ENCODE measurements at regions not wholly inside any gene's neighbourhood (a gene's known extent, or its start where the extent isn't known, plus 50 kb on each side); places are given as distances from the start of the nearest gene placed in this dataset.
A peak's percentile ranks its signal among the peaks of the same experiment; 100 is the strongest.
"Not testable (repeated sequence)": the region's sequence is repeated elsewhere in the genome, so short reads cannot be mapped to it uniquely, and the experiment has no call there.

DNA sequence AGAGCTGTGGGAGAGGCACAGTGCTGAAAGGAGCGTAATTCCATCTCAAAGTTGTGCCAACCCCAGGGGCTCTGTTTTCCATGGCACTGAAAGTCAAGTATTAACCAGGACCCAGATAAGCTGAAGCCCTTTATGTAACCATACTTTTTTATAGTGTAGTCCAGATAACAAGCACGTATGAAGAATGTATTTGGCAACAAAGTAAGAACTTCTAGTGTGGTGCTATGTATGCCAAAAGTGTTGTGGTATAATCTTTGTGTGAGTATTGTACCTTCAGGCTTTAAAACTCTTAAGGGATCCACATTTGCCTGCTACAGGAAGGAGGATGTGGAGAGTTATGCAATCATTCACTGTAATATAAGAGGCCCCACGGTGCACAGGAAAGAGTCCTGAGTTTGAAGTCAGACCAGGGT, 129.4 kb downstream of the IBTK start:
- Histone ChIP-seq H3K9me3 (ENCODE audit: control insufficient read depth in 2 of 2, insufficient read depth in 1 of 2, low read depth in 1 of 2, low read length in 1 of 2) (no peaks in the 10 kb centered on the region), H3K27ac (ENCODE audit: low read depth in 2 of 2, low read length in 1 of 2) (no peak overlapping the region), H3K27me3 (ENCODE audit: control insufficient read depth in 1 of 2, insufficient read depth in 2 of 2, low read length in 2 of 2) (no peaks in the 10 kb centered on the region), H3K36me3 (ENCODE audit: control insufficient read depth in 2 of 2, insufficient read depth in 2 of 2, low read length in 1 of 2) (no peaks in the 10 kb centered on the region), H3K4me1 (ENCODE audit: control insufficient read depth in 2 of 2, insufficient read depth in 2 of 2, low read length in 1 of 2) (no peaks in the 10 kb centered on the region), H3K4me3 (ENCODE audit: low read depth in 1 of 2, low read length in 2 of 2) (no peak overlapping the region)
- 23 to 41% methylated on average over 3 of the region's 3 CpGs for WGBS, 2 donors

DNA sequence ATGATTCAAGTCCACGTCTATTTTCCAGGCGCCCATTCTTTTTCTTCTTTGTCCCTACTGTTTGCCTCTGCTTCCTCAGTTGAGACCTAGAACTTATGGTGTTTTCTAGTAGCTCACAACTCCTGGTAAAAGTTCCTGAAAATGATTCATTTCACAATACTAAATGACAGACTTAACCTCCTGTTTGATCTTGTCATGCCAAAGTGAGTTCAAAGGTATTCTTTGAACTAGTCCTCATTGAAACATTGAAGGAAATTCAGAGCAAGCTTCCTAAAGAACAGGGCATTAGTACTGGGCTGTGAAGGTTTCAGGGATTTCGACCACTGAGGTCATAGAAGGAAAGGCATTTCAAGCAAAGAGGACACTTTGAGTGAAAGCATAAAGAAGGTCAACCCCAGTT, 132.8 kb downstream of the IBTK start:
- Histone ChIP-seq H3K27me3 (ENCODE audit: control insufficient read depth in 1 of 2, insufficient read depth in 2 of 2, low read length in 2 of 2) (no peaks in the 10 kb centered on the region), H3K9me3 (ENCODE audit: control insufficient read depth in 2 of 2, insufficient read depth in 1 of 2, low read depth in 1 of 2, low read length in 1 of 2) (no peaks in the 10 kb centered on the region)
- 86 to 90% methylated on average over 3 of the region's 3 CpGs for WGBS, 2 donors

DNA sequence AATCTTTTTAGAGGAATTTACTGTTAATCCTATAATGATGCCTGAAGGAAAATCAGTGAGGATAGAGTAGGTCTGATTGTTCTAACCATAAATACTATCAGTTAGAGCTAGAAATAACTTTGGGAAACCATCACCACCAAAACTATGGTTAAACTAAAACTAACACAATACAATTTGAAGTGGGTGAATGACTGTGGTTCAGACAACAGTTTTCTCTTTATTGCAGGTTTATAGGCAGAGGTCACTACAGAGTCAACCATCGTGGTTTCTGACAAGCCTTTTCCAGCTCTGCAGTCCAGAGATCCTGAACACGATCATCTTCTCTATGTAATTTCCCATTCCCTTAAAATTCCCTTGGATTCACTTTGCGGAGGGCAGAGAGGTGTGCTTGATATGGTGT, 134.3 kb downstream of the IBTK start:
- Histone ChIP-seq H3K36me3 (ENCODE audit: control insufficient read depth in 2 of 2, insufficient read depth in 2 of 2, low read length in 1 of 2) (no peaks in the 10 kb centered on the region), H3K9me3 (ENCODE audit: control insufficient read depth in 2 of 2, insufficient read depth in 1 of 2, low read depth in 1 of 2, low read length in 1 of 2) (no peaks in the 10 kb centered on the region), H3K27me3 (ENCODE audit: control insufficient read depth in 1 of 2, insufficient read depth in 2 of 2, low read length in 2 of 2) (no peaks in the 10 kb centered on the region), H3K27ac (ENCODE audit: low read depth in 2 of 2, low read length in 1 of 2) (no peak overlapping the region), H3K4me1 (ENCODE audit: control insufficient read depth in 2 of 2, insufficient read depth in 2 of 2, low read length in 1 of 2) (no peaks in the 10 kb centered on the region), H3K4me3 (ENCODE audit: low read depth in 1 of 2, low read length in 2 of 2) (no peak overlapping the region)
- 83 to 85% methylated on average over 3 of the region's 3 CpGs for WGBS, 2 donors

More for the DNA sequence above, 132.8 kb downstream of the IBTK start:
- H3K36me3 ChIP-seq (ENCODE audit: control insufficient read depth in 2 of 2, insufficient read depth in 2 of 2, low read length in 1 of 2), result no peaks in the 10 kb centered on the region
- H3K4me1 ChIP-seq (ENCODE audit: control insufficient read depth in 2 of 2, insufficient read depth in 2 of 2, low read length in 1 of 2), result no peaks in the 10 kb centered on the region
- no peak overlapping the region for H3K27ac ChIP-seq (ENCODE audit: low read depth in 2 of 2, low read length in 1 of 2)
- no peak overlapping the region for H3K4me3 ChIP-seq (ENCODE audit: low read depth in 1 of 2, low read length in 2 of 2)

DNA sequence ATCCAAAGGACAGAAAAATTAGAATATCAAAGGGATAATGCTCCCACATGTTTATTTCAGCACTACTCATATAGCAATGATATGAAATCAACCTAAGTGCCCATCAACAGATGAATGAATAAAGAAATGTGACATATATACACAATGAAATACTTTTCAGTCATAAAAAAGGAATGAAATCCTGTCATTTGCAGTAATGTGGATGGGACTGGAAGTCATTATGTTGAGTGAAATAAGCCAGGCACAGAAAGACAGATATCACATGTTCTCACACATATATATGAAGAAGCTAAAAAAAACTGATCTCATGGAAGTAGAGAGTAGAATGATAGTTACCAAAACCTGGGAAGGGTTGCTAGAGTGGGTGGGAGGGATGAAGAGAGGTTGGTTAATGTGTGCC, 135.7 kb downstream of the IBTK start:
- Histone ChIP-seq H3K4me1 (ENCODE audit: control insufficient read depth in 2 of 2, insufficient read depth in 2 of 2, low read length in 1 of 2) (no peaks in the 10 kb centered on the region), H3K36me3 (ENCODE audit: control insufficient read depth in 2 of 2, insufficient read depth in 2 of 2, low read length in 1 of 2) (no peaks in the 10 kb centered on the region), H3K4me3 (ENCODE audit: low read depth in 1 of 2, low read length in 2 of 2) (no peak overlapping the region), H3K27me3 (ENCODE audit: control insufficient read depth in 1 of 2, insufficient read depth in 2 of 2, low read length in 2 of 2) (no peaks in the 10 kb centered on the region), H3K9me3 (ENCODE audit: control insufficient read depth in 2 of 2, insufficient read depth in 1 of 2, low read depth in 1 of 2, low read length in 1 of 2) (no peaks in the 10 kb centered on the region), H3K27ac (ENCODE audit: low read depth in 2 of 2, low read length in 1 of 2) (no peak overlapping the region)

DNA sequence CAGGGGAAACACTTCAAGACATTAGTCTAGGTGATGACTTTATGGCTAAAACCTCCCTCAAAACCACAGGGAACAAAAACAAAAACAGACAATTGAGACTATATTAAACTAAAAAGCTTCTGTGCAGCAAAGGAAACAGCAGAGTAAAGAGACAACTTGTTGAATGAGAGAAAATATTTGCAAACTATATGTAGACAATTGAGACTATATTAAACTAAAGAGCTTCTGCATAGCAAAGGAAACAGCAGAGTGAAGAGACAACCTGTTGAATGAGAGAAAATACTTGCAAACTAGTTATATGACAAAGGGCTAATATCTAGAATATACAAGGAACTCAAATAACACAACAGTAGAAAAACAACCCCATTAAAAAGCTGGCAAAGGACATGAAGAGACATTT, 136.4 kb downstream of the IBTK start:
- H3K27me3 ChIP-seq (ENCODE audit: control insufficient read depth in 1 of 2, insufficient read depth in 2 of 2, low read length in 2 of 2), result no peaks in the 10 kb centered on the region
- H3K4me3 ChIP-seq (ENCODE audit: low read depth in 1 of 2, low read length in 2 of 2), result no peak overlapping the region
- H3K9me3 ChIP-seq (ENCODE audit: control insufficient read depth in 2 of 2, insufficient read depth in 1 of 2, low read depth in 1 of 2, low read length in 1 of 2), result no peaks in the 10 kb centered on the region
- no peaks in the 10 kb centered on the region for H3K4me1 ChIP-seq (ENCODE audit: control insufficient read depth in 2 of 2, insufficient read depth in 2 of 2, low read length in 1 of 2)
- H3K27ac ChIP-seq (ENCODE audit: low read depth in 2 of 2, low read length in 1 of 2), result no peak overlapping the region
- H3K36me3 ChIP-seq (ENCODE audit: control insufficient read depth in 2 of 2, insufficient read depth in 2 of 2, low read length in 1 of 2), result no peaks in the 10 kb centered on the region

DNA sequence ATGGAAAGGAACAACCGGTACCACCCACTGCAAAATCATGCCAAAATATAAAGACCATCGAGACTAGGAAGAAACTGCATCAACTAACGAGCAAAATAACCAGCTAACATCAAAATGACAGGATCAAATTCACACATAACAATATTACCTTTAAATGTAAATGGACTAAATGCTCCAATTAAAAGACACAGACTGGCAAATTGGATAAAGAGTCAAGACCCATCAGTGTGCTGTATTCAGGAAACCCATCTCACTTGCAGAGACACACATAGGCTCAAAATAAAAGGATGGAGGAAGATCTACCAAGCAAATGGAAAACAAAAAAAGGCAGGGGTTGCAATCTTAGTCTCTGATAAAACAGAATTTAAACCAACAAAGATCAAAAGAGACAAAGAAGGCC, 144.4 kb downstream of the IBTK start:
- H3K27me3 ChIP-seq (ENCODE audit: control insufficient read depth in 1 of 2, insufficient read depth in 2 of 2, low read length in 2 of 2); H3K4me3 ChIP-seq (ENCODE audit: low read depth in 1 of 2, low read length in 2 of 2); H3K27ac ChIP-seq (ENCODE audit: low read depth in 2 of 2, low read length in 1 of 2); H3K4me1 ChIP-seq (ENCODE audit: control insufficient read depth in 2 of 2, insufficient read depth in 2 of 2, low read length in 1 of 2); H3K9me3 ChIP-seq (ENCODE audit: control insufficient read depth in 2 of 2, insufficient read depth in 1 of 2, low read depth in 1 of 2, low read length in 1 of 2); H3K36me3 ChIP-seq (ENCODE audit: control insufficient read depth in 2 of 2, insufficient read depth in 2 of 2, low read length in 1 of 2): not testable (repeated sequence)
- WGBS, 2 donors, result 88 to 89% methylated on average over 3 of the region's 3 CpGs

DNA sequence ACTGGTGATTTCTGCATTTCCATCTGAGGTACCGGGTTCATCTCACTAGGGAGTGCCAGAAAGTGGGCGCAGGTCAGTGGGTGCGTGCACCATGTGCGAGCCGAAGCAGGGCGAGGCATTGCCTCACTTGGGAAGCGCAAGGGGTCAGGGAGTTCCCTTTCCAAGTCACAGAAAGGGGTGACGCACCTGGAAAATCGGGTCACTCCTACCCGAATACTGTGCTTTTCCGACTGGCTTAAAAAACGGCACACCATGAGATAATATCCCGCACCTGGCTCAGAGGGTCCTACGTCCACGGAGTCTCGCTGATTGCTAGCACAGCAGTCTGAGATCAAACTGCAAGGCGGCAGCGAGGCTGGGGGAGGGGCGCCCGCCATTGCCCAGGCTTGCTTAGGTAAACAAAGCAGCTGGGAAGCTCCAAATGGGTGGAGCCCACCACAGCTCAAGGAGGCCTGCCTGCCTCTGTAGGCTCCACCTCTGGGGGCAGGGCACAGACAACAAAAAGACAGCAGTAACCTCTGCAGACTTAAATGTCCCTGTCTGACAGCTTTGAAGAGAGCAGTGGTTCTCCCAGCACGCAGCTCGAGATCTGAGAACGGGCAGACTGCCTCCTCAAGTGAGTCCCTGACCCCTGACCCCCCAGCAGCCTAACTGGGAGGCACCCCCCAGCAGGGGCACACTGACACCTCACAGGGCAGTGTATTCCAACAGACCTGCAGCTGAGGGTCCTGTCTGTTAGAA, 146.0 kb downstream of the IBTK start:
- not testable (repeated sequence) for H3K4me1 ChIP-seq (ENCODE audit: control insufficient read depth in 2 of 2, insufficient read depth in 2 of 2, low read length in 1 of 2); H3K36me3 ChIP-seq (ENCODE audit: control insufficient read depth in 2 of 2, insufficient read depth in 2 of 2, low read length in 1 of 2); H3K27me3 ChIP-seq (ENCODE audit: control insufficient read depth in 1 of 2, insufficient read depth in 2 of 2, low read length in 2 of 2); H3K27ac ChIP-seq (ENCODE audit: low read depth in 2 of 2, low read length in 1 of 2); H3K9me3 ChIP-seq (ENCODE audit: control insufficient read depth in 2 of 2, insufficient read depth in 1 of 2, low read depth in 1 of 2, low read length in 1 of 2)
- H3K4me3 ChIP-seq (ENCODE audit: low read depth in 1 of 2, low read length in 2 of 2), result peak overlapping the region in 1 of 2 donors; percentile 12
- WGBS, 2 donors, result 57 to 65% methylated on average over 22 to 23 of the region's 23 CpGs

DNA sequence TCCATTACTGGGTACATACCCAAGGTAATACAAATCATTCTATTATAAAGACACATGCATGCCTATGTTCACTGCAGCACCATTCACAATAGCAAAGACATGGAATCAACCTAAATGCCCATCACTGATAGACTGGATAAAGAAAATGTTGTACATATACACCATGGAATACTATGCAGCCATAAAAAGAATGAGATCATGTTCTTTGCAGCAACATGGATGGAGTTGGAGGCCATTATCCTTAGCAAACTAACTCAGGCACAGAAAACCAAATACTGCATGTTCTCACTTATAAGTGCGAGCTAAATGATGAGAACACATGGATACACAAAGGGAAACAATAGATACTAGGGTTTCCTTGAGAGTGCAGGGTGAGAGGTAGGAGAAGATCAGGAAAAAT, 146.8 kb downstream of the IBTK start:
- not testable (repeated sequence) for H3K4me1 ChIP-seq (ENCODE audit: control insufficient read depth in 2 of 2, insufficient read depth in 2 of 2, low read length in 1 of 2); H3K4me3 ChIP-seq (ENCODE audit: low read depth in 1 of 2, low read length in 2 of 2); H3K27me3 ChIP-seq (ENCODE audit: control insufficient read depth in 1 of 2, insufficient read depth in 2 of 2, low read length in 2 of 2); H3K9me3 ChIP-seq (ENCODE audit: control insufficient read depth in 2 of 2, insufficient read depth in 1 of 2, low read depth in 1 of 2, low read length in 1 of 2); H3K27ac ChIP-seq (ENCODE audit: low read depth in 2 of 2, low read length in 1 of 2); H3K36me3 ChIP-seq (ENCODE audit: control insufficient read depth in 2 of 2, insufficient read depth in 2 of 2, low read length in 1 of 2)
- WGBS, 2 donors, result 64 to 89% methylated on average over 1 of the region's 1 CpG

DNA sequence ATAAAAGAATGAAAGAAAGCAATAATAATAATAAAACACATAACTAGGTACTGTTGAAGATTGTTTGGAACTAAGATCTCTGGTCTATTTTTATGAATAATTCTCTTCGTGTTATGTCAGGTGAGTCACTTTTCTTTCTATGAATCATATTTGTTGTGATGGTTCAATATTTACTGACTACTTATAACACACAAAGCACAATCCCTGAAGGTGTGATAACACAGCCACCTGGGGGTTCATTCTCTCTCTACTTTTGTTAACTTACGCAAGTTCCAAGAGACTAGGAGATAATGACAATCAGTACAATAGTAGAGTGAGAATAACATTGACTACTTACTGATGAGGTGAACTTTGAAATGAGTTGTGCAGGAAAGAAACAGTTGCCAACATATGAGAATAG, 149.9 kb downstream of the IBTK start:
- H3K27ac ChIP-seq (ENCODE audit: low read depth in 2 of 2, low read length in 1 of 2), result no peak overlapping the region
- H3K4me1 ChIP-seq (ENCODE audit: control insufficient read depth in 2 of 2, insufficient read depth in 2 of 2, low read length in 1 of 2), result no peaks in the 10 kb centered on the region
- H3K27me3 ChIP-seq (ENCODE audit: control insufficient read depth in 1 of 2, insufficient read depth in 2 of 2, low read length in 2 of 2), result no peaks in the 10 kb centered on the region
- H3K4me3 ChIP-seq (ENCODE audit: low read depth in 1 of 2, low read length in 2 of 2), result no peak overlapping the region
- no peaks in the 10 kb centered on the region for H3K9me3 ChIP-seq (ENCODE audit: control insufficient read depth in 2 of 2, insufficient read depth in 1 of 2, low read depth in 1 of 2, low read length in 1 of 2)
- WGBS, 2 donors, result 51 to 53% methylated on average over 2 of the region's 2 CpGs
- H3K36me3 ChIP-seq (ENCODE audit: control insufficient read depth in 2 of 2, insufficient read depth in 2 of 2, low read length in 1 of 2), result no peaks in the 10 kb centered on the region

DNA sequence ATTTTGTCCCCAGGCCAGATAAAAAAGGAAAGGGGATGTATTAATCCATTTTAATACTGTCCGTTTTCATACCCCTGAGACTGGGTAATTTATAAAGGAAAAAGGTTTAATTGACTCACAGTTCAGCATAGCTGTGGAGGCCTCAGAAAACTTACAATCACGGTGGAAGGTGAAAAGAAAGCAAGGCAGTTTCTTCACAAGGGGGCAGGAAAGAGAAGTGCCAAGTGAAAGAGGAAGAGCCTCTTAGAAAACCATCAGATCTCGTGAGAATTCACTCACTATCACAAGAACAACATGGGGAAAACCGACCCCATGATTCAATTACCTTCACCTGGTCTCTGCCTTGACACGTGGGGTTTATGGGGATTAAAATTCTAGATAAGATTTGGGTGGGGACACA, 152.5 kb downstream of the IBTK start:
- Histone ChIP-seq H3K4me3 (ENCODE audit: low read depth in 1 of 2, low read length in 2 of 2) (no peak overlapping the region), H3K36me3 (ENCODE audit: control insufficient read depth in 2 of 2, insufficient read depth in 2 of 2, low read length in 1 of 2) (no peaks in the 10 kb centered on the region), H3K4me1 (ENCODE audit: control insufficient read depth in 2 of 2, insufficient read depth in 2 of 2, low read length in 1 of 2) (no peaks in the 10 kb centered on the region), H3K27ac (ENCODE audit: low read depth in 2 of 2, low read length in 1 of 2) (no peak overlapping the region), H3K27me3 (ENCODE audit: control insufficient read depth in 1 of 2, insufficient read depth in 2 of 2, low read length in 2 of 2) (no peaks in the 10 kb centered on the region), H3K9me3 (ENCODE audit: control insufficient read depth in 2 of 2, insufficient read depth in 1 of 2, low read depth in 1 of 2, low read length in 1 of 2) (no peaks in the 10 kb centered on the region)
- WGBS, 2 donors, result 57 to 61% methylated on average over 5 of the region's 5 CpGs
